Immature natural killer cell (primary cell): ENCODE measurements at regions not wholly inside any gene's neighbourhood (a gene's known extent, or its start where the extent isn't known, plus 50 kb on each side); places are given as distances from the start of the nearest gene placed in this dataset.

Source experiments
- DNase-seq, 3 donors: peaks; one replicate each; pipeline ENCODE4 v3.0.0; 2022; ENCODE audit warnings: mixed read lengths in 1 of 3
- H3K27ac Mint-ChIP-seq, 6 donors: one replicate each; pipeline ENCODE4 v1.8.0; 2020; ENCODE audit warnings: mixed read lengths in 6 of 6, mild to moderate bottlenecking in 5 of 6, inconsistent platforms in 4 of 6, moderate library complexity in 3 of 6
- H3K27me3 Mint-ChIP-seq, 3 donors: one replicate each; pipeline ENCODE4 v1.8.0; 2020 to 2021; ENCODE audit warnings: low read depth in 3 of 3, mild to moderate bottlenecking in 3 of 3, mixed read lengths in 3 of 3, moderate library complexity in 3 of 3, inconsistent platforms in 1 of 3
- H3K36me3 Mint-ChIP-seq, 3 donors: one replicate each; pipeline ENCODE4 v1.8.0; 2020; ENCODE audit warnings: mixed read lengths in 3 of 3, inconsistent platforms in 2 of 3, mild to moderate bottlenecking in 2 of 3
- H3K4me1 Mint-ChIP-seq, 2 donors: one replicate each; pipeline ENCODE4 v1.8.0; 2020; ENCODE audit warnings: inconsistent platforms in 2 of 2, mild to moderate bottlenecking in 2 of 2, mixed read lengths in 2 of 2, moderate library complexity in 1 of 2
- H3K4me3 Mint-ChIP-seq, 5 donors: one replicate each; pipeline ENCODE4 v1.8.0; 2020; ENCODE audit warnings: mild to moderate bottlenecking in 5 of 5, mixed read lengths in 5 of 5, inconsistent platforms in 3 of 5, moderate library complexity in 3 of 5
- H3K9me3 Mint-ChIP-seq, 6 donors: one replicate each; pipeline ENCODE4 v1.8.0; 2020; ENCODE audit warnings: mild to moderate bottlenecking in 6 of 6, mixed read lengths in 6 of 6, inconsistent platforms in 4 of 6, moderate library complexity in 3 of 6

DNA sequence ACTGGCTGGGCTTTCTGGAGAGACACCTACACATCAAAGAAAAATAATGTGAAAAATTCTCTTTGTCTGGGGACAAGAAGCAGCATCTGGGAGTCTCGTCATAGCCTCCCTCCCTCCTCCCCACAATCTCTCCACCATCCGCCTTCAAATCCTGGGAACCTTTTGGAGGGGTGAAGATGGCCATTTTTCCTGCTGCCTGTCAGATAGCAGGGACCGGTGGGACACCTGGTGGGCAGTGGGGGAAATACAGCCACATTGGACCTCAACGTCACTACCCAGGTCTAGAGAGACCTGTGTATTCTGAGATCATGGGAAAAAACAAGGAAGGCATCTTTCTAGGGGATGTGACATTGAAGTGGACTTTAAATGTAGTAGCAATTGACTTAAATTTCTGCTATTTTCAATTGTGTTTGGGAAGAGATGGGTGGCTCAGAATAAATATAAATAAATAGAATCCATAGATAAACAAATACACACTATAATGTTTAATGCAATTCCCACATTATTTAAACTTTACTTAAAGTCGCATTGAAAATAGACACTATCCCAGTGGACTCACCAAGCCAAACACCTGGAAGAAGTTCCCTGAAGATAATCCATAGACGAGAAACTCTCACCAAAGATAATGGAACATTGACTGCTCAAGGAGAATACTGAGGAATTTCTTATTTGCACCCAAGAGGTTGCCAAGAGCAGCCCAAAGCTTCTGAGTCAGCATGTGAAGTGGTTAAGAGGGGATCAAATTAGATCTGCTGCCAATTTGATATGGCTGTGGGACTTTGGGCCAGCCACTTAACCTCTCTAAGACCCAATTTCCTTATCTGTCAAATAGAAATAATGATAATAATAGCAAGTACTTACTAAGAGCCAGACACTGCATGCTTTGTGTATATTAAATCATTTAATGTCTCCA, 147.6 kb upstream of the CAMK1G start:
- no peaks in the 10 kb centered on the region for H3K4me1 Mint-ChIP-seq
- peaks cover 0 to 6% (median 2%) of the 10 kb centered on the region in 6 donors for H3K9me3 Mint-ChIP-seq
- no peak overlapping the region for H3K4me3 Mint-ChIP-seq
- H3K27me3 Mint-ChIP-seq = peaks cover 0 to 5% (median 5%) of the 10 kb centered on the region in 3 donors
- no peak for DNase-seq
- no peaks in the 10 kb centered on the region for H3K36me3 Mint-ChIP-seq
- H3K27ac Mint-ChIP-seq = no peak overlapping the region

GRCh38 chr1:209439828-209440227, 143.7 kb upstream of the CAMK1G start:
- H3K9me3 Mint-ChIP-seq = peaks cover 0 to 6% (median 2%) of the 10 kb centered on the region in 6 donors
- H3K4me3 Mint-ChIP-seq = no peak overlapping the region

DNA sequence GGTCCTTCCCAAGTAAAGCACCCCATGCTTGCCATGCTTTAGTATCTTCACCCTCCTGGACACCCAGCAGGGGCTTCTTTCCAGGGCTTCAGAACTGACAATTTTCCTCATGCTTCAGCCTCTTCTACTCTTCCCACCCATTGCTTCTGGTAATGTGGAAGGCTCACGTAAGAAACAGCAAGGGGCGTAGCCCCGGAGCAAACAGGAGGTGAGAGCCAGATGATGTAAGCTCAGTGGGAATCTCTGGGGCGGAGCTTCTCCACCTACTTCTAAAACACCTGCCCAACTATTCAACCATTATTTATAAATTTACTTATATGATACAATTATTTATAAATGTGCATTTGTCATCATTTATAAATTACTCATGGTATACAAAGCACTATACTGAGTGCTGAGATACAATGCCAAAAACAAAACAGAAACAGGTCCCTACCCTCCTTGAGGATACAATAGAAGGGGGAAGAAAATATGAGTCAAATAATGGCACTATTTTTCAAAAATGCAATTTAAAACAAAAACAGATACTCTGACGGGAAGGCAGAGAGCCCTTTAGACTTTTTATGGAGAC, 140.1 kb upstream of the CAMK1G start:
- H3K9me3 Mint-ChIP-seq = peaks cover 0 to 6% (median 2%) of the 10 kb centered on the region in 6 donors
- DNase-seq = no peak
- no peak overlapping the region for H3K4me3 Mint-ChIP-seq
- peaks cover 0 to 2% (median 0%) of the 10 kb centered on the region in 3 donors for H3K27me3 Mint-ChIP-seq
- no peaks in the 10 kb centered on the region for H3K36me3 Mint-ChIP-seq
- H3K4me1 Mint-ChIP-seq = no peaks in the 10 kb centered on the region
- H3K27ac Mint-ChIP-seq = no peak overlapping the region

More at GRCh38 chr1:209439828-209440227, 143.7 kb upstream of the CAMK1G start:
- H3K27ac Mint-ChIP-seq = no peak overlapping the region
- H3K36me3 Mint-ChIP-seq = no peaks in the 10 kb centered on the region
- no peaks in the 10 kb centered on the region for H3K4me1 Mint-ChIP-seq
- no peak for DNase-seq
- H3K27me3 Mint-ChIP-seq = peaks cover 0 to 2% (median 1%) of the 10 kb centered on the region in 3 donors

DNA sequence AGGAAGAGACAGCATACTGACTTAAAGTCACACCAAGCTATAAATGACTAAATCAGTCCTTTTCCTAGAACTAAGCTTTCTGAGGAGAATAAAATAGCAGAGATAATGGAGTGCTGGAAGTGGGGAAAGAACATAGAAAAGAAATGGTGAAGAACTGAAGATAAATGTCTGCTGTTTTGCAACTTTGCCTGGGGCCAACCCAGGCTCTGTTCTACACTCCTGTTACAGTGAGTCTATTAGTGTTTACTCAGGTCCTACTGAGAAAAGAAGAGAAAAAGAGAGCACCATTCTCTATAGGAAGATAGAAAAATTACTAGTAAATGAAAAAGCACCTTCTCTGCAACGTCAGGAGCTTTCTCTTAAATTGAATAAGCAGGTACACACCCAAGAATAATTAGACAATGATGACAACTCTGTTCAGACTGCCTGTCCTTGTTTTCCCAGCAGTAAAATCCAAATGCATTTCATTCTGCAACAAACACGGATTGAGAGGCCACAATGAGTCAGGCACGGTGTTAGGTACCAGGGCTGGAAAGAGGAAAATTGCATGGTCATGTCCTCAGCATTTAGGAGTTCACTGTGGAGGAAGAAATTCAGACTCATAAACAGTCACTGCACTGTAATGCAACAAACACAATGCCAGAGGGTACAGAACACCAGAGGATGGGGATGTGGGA, 139.4 kb upstream of the CAMK1G start:
- peak overlapping the region in 1 of 6 donors; percentile 60 for H3K27ac Mint-ChIP-seq
- H3K9me3 Mint-ChIP-seq = peaks cover 0 to 6% (median 2%) of the 10 kb centered on the region in 6 donors
- no peak overlapping the region for H3K4me3 Mint-ChIP-seq

DNA sequence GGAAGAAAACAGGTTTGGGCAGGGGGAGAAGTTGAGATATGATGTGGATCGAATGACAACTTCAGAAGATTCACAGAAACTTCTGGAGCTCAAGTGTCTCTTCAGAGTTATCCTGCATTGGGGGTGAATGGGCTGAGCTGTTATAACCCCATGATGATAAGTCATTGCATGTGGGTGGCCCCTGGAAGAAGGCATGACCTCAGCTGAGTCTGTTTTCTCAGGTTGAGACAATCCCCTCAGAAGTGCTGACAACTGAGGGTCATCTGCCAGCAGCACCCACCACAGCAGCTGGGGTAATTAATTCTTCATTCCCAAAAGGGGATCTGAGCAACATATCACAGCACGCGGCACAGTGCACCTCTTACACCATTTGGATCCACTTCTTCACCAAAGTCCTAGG, 138.6 kb upstream of the CAMK1G start:
- peaks cover 0 to 2% (median 0%) of the 10 kb centered on the region in 3 donors for H3K27me3 Mint-ChIP-seq
- no peaks in the 10 kb centered on the region for H3K4me1 Mint-ChIP-seq
- no peak overlapping the region for H3K4me3 Mint-ChIP-seq
- DNase-seq = no peak
- H3K36me3 Mint-ChIP-seq = no peaks in the 10 kb centered on the region
- H3K9me3 Mint-ChIP-seq = peaks cover 0 to 5% (median under 1%) of the 10 kb centered on the region in 6 donors
- H3K27ac Mint-ChIP-seq = no peak overlapping the region

More for the DNA sequence above, 139.4 kb upstream of the CAMK1G start:
- Mint-ChIP-seq H3K4me1 (no peaks in the 10 kb centered on the region), H3K27me3 (peaks cover 0 to 2% (median 0%) of the 10 kb centered on the region in 3 donors), H3K36me3 (no peaks in the 10 kb centered on the region)
- DNase-seq = no peak

DNA sequence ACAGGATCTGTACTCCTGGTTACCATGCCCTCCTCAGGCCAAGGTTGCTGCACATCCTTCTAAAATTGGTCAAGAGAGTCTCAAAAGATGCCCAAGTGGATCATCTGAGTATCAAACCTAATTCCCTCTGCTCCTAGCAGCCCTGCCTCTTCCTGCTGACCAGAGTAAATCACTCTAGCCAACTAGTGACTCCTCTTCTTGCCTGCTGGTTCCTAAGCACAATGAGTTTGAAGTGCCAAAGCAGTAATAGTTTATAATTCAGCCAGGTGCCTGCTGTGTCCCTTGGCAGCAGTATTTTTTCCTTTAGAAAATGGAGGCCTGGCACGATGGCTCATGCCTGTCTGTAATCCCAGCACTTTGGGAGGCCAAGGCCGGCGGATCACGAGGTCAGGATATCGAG, 137.9 kb upstream of the CAMK1G start:
- H3K4me1 Mint-ChIP-seq = no peaks in the 10 kb centered on the region
- no peaks in the 10 kb centered on the region for H3K27me3 Mint-ChIP-seq
- no peak for DNase-seq
- peaks cover 0 to 3% (median 0%) of the 10 kb centered on the region in 6 donors for H3K9me3 Mint-ChIP-seq
- no peak overlapping the region for H3K4me3 Mint-ChIP-seq
- no peaks in the 10 kb centered on the region for H3K36me3 Mint-ChIP-seq
- H3K27ac Mint-ChIP-seq = no peak overlapping the region

GRCh38 chr1:209446356-209446755, 137.2 kb upstream of the CAMK1G start:
- peaks cover 0 to 1% (median 0%) of the 10 kb centered on the region in 3 donors for H3K27me3 Mint-ChIP-seq
- H3K36me3 Mint-ChIP-seq = no peaks in the 10 kb centered on the region
- H3K9me3 Mint-ChIP-seq = peaks cover 0 to 3% (median 0%) of the 10 kb centered on the region in 6 donors
- H3K4me1 Mint-ChIP-seq = no peaks in the 10 kb centered on the region
- no peak for DNase-seq
- H3K27ac Mint-ChIP-seq = no peak overlapping the region
- no peak overlapping the region for H3K4me3 Mint-ChIP-seq

GRCh38 chr1:209454340-209454994, 129.0 kb upstream of the CAMK1G start:
- no peak overlapping the region for H3K4me3 Mint-ChIP-seq
- peaks cover 1 to 4% (median 4%) of the 10 kb centered on the region in 3 donors for H3K27me3 Mint-ChIP-seq

GRCh38 chr1:209455145-209455544, 128.4 kb upstream of the CAMK1G start:
- H3K27ac Mint-ChIP-seq = no peak overlapping the region
- no peak overlapping the region for H3K4me3 Mint-ChIP-seq
- H3K27me3 Mint-ChIP-seq = peaks cover 1 to 5% (median 4%) of the 10 kb centered on the region in 3 donors
- no peaks in the 10 kb centered on the region for H3K9me3 Mint-ChIP-seq
- no peak for DNase-seq
- no peaks in the 10 kb centered on the region for H3K36me3 Mint-ChIP-seq
- no peaks in the 10 kb centered on the region for H3K4me1 Mint-ChIP-seq

More at GRCh38 chr1:209454340-209454994, 129.0 kb upstream of the CAMK1G start:
- DNase-seq = no peak
- Mint-ChIP-seq H3K4me1 (no peaks in the 10 kb centered on the region), H3K27ac (no peak overlapping the region), H3K9me3 (no peaks in the 10 kb centered on the region), H3K36me3 (no peaks in the 10 kb centered on the region)

GRCh38 chr1:209455661-209456358, 127.7 kb upstream of the CAMK1G start:
- Mint-ChIP-seq H3K4me3 (no peak overlapping the region), H3K27me3 (peaks cover 1 to 6% (median 4%) of the 10 kb centered on the region in 3 donors), H3K27ac (no peak overlapping the region), H3K4me1 (no peaks in the 10 kb centered on the region), H3K36me3 (no peaks in the 10 kb centered on the region), H3K9me3 (no peaks in the 10 kb centered on the region)
- DNase-seq = no peak

DNA sequence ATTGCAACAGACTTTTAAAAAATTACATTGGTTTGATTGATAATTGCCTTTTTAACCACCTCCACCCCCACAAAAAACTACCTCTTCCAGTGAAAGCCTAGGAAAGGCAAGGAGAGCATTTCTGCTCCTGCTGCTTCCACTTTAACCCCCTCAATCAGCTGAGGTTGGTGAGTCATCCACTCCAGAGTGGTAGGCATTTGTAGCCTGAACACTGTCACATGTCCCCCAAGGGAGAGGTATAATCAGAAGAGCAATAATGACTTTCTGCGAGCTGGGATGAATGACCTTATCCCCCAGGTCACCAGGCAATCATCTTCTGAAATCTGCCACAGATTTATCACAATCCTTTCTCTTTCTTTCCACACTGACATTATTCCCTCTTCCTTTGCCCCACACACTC, 126.6 kb upstream of the CAMK1G start:
- DNase-seq = no peak
- Mint-ChIP-seq H3K36me3 (no peaks in the 10 kb centered on the region), H3K4me1 (no peaks in the 10 kb centered on the region), H3K27ac (no peak overlapping the region), H3K27me3 (peaks cover 0 to 11% (median 4%) of the 10 kb centered on the region in 3 donors), H3K9me3 (no peaks in the 10 kb centered on the region), H3K4me3 (no peak overlapping the region)

DNA sequence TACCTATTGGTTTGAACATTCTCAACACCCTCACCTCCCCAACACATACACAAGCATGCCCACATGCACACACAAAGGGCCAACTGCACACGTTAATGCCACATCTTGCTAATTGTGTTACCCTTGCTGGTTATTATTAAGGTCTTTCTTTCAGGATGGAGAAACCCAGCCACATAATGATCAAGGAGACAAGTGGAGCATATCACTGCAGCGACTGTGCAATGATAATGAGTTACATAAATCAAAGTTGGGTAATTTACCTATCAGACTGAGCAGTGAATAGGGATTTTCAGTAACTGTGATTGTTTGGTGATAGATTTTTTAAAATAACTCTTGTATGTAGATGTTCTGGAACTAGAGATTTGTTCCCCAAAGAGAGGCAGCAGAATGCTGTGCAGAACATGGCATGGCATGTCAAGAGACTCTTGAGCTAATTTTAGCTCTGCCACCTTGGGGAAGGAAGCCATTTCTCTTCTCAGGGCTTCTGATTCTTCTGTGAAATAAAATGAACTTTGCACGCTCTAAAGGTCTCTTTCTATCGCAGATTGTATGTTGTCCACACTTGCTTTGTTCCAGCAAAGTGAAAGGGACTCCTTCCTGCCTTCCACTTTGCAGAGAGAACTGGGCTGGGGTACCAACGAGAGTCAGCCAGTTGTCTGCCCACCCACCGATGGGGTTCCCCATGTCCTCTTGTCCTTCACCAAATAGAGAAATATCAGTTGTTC, 126.0 kb upstream of the CAMK1G start:
- H3K4me1 Mint-ChIP-seq = no peaks in the 10 kb centered on the region
- H3K27ac Mint-ChIP-seq = no peak overlapping the region
- no peaks in the 10 kb centered on the region for H3K9me3 Mint-ChIP-seq
- H3K36me3 Mint-ChIP-seq = no peaks in the 10 kb centered on the region
- no peak overlapping the region for H3K4me3 Mint-ChIP-seq
- H3K27me3 Mint-ChIP-seq = peaks cover 0 to 13% (median 4%) of the 10 kb centered on the region in 3 donors
- no peak for DNase-seq
